Mesenchymal stem cell (in vitro differentiated cells and primary cell): ENCODE measurements at regions not wholly inside any gene's neighbourhood (a gene's known extent, or its start where the extent isn't known, plus 50 kb on each side); places are given as distances from the start of the nearest gene placed in this dataset.

Experiments
- DNase-seq: peaks from one replicate; pipeline ENCODE4 v3.0.0-alpha.2; 2013
- H2AFZ ChIP-seq: one replicate; pipeline ENCODE4 v1.6.1; 2013; ENCODE audit warnings: low read depth, mild to moderate bottlenecking, control low read depth, inconsistent platforms, low read length, moderate library complexity
- H2AK5ac ChIP-seq: 2 replicates; pipeline ENCODE4 v1.6.1; 2013; ENCODE audit warnings: low read length, moderate library complexity, mild to moderate bottlenecking, inconsistent platforms; ENCODE audit not compliant: severe bottlenecking
- H2BK120ac ChIP-seq: one replicate; pipeline ENCODE4 v1.6.1; 2013; ENCODE audit warnings: low read depth, mild to moderate bottlenecking, inconsistent platforms, low read length, moderate library complexity
- H2BK12ac ChIP-seq, 2 experiments: one replicate each; pipeline ENCODE4 v1.6.1; 2013; ENCODE audit warnings: inconsistent platforms in 2 of 2, low read length in 2 of 2, mild to moderate bottlenecking in 2 of 2, moderate library complexity in 2 of 2, control low read depth in 1 of 2
- H2BK15ac ChIP-seq: one replicate; pipeline ENCODE4 v1.6.1; 2013; ENCODE audit warnings: mild to moderate bottlenecking, low read depth, inconsistent platforms; ENCODE audit not compliant: poor library complexity, severe bottlenecking
- H2BK5ac ChIP-seq: 2 replicates; pipeline ENCODE4 v1.6.1; 2013; ENCODE audit warnings: low read depth, mild to moderate bottlenecking, low read length, control low read depth, inconsistent platforms; ENCODE audit not compliant: poor library complexity, severe bottlenecking
- H3K14ac ChIP-seq, 2 experiments: one replicate each; pipeline ENCODE4 v1.6.1; 2013; ENCODE audit warnings: inconsistent platforms in 2 of 2, low read length in 2 of 2, control low read depth in 1 of 2, mild to moderate bottlenecking in 1 of 2, moderate library complexity in 1 of 2
- H3K18ac ChIP-seq, 2 experiments: one replicate each; pipeline ENCODE4 v1.6.1; 2013; ENCODE audit warnings: inconsistent platforms in 2 of 2, low read length in 2 of 2, control low read depth in 1 of 2, low read depth in 1 of 2, mild to moderate bottlenecking in 1 of 2
- H3K23ac ChIP-seq, 2 experiments: one replicate each; pipeline ENCODE4 v1.6.1; 2013; ENCODE audit warnings: inconsistent platforms in 2 of 2, low read length in 2 of 2, mild to moderate bottlenecking in 2 of 2, moderate library complexity in 2 of 2, control low read depth in 1 of 2
- H3K27ac ChIP-seq: 2 replicates; pipeline ENCODE4 v1.5.1; 2013; ENCODE audit warnings: mild to moderate bottlenecking, moderate library complexity, low read length, control low read depth, inconsistent platforms; ENCODE audit not compliant: poor library complexity, severe bottlenecking
- H3K27me3 ChIP-seq, 2 experiments: 2 replicates each; pipeline versions ENCODE4 v1.6.1 to v1.7.0; 2013; ENCODE audit warnings: low read length in 2 of 2, mild to moderate bottlenecking in 2 of 2, moderate library complexity in 2 of 2, control low read depth in 1 of 2, inconsistent platforms in 1 of 2; ENCODE audit not compliant: control insufficient read depth in 1 of 2, insufficient read depth in 1 of 2
- H3K36me3 ChIP-seq, 2 experiments: 2 replicates each; pipeline versions ENCODE4 v1.6.1 to v1.7.0; 2013; ENCODE audit warnings: low read length in 2 of 2, control low read depth in 1 of 2, inconsistent platforms in 1 of 2, low read depth in 1 of 2, mild to moderate bottlenecking in 1 of 2; ENCODE audit not compliant: insufficient read depth in 2 of 2, control insufficient read depth in 1 of 2
- H3K4ac ChIP-seq, 2 experiments: one replicate each; pipeline ENCODE4 v1.6.1; 2013; ENCODE audit warnings: inconsistent platforms in 2 of 2, low read length in 2 of 2, mild to moderate bottlenecking in 2 of 2, moderate library complexity in 2 of 2, control low read depth in 1 of 2, low read depth in 1 of 2
- H3K4me1 ChIP-seq: 2 replicates; pipeline ENCODE4 v1.6.1; 2013; ENCODE audit warnings: low read depth, low read length, control low read depth; ENCODE audit not compliant: control insufficient read depth, insufficient read depth
- H3K4me2 ChIP-seq: 2 replicates; pipeline ENCODE4 v1.6.1; 2013; ENCODE audit warnings: low read length, mild to moderate bottlenecking, inconsistent platforms; ENCODE audit not compliant: poor library complexity, severe bottlenecking
- H3K4me3 ChIP-seq, 2 experiments: 2 replicates each; pipeline versions ENCODE4 v1.5.1 to v1.7.0; 2013; ENCODE audit warnings: low read length in 2 of 2, mild to moderate bottlenecking in 2 of 2, control low read depth in 1 of 2, low read depth in 1 of 2; ENCODE audit not compliant: insufficient read depth in 1 of 2
- H3K79me1 ChIP-seq: replicated peaks from 2 replicates; pipeline ENCODE4 v1.6.1; 2013; ENCODE audit warnings: mild to moderate bottlenecking, control low read depth, low read length, inconsistent platforms; ENCODE audit not compliant: poor library complexity, severe bottlenecking
- H3K9ac ChIP-seq: 2 replicates; pipeline ENCODE4 v1.7.0; 2013; ENCODE audit warnings: mild to moderate bottlenecking, low read length, moderate library complexity
- H3K9me3 ChIP-seq: 2 replicates; pipeline ENCODE4 v1.7.0; 2013; ENCODE audit warnings: mild to moderate bottlenecking, low read length; ENCODE audit not compliant: control insufficient read depth
- H4K8ac ChIP-seq: one replicate; pipeline ENCODE4 v1.6.1; 2013; ENCODE audit warnings: inconsistent platforms, mild to moderate bottlenecking, low read length, moderate library complexity
- H4K91ac ChIP-seq: one replicate; pipeline ENCODE4 v1.6.1; 2013; ENCODE audit warnings: mild to moderate bottlenecking, low read length, inconsistent platforms
- WGBS: methylation state at CpG from one replicate; pipeline ENCODE4 v1.1.7; 2013; ENCODE audit warnings: mixed read lengths; 5-methylcytosine and 5-hydroxymethylcytosine counted together

GRCh38 chr1:185532856-185533255 lies 201.3 kb upstream of the HMCN1 start:
- H2BK120ac ChIP-seq: no peak overlapping the region
- H3K27ac ChIP-seq: no peak overlapping the region
- DNase-seq: no peak
- H4K91ac ChIP-seq: no peak overlapping the region
- no peak overlapping the region for H3K4me3 ChIP-seq
- no peak overlapping the region for H2BK15ac ChIP-seq
- H3K18ac ChIP-seq: no peak overlapping the region
- H2AK5ac ChIP-seq: no peak overlapping the region
- no peaks in the 10 kb centered on the region for H3K79me1 ChIP-seq
- no peaks in the 10 kb centered on the region for H3K4me1 ChIP-seq
- H4K8ac ChIP-seq: no peak overlapping the region
- H2BK12ac ChIP-seq: no peak overlapping the region
- no peak overlapping the region for H2BK5ac ChIP-seq
- no peak overlapping the region for H2AFZ ChIP-seq
- peaks cover 0 to 4% of the 10 kb centered on the region in 2 experiments for H3K27me3 ChIP-seq
- no peaks in the 10 kb centered on the region for H3K36me3 ChIP-seq
- H3K23ac ChIP-seq: no peak overlapping the region
- H3K4ac ChIP-seq: no peak overlapping the region
- H3K4me2 ChIP-seq: no peak overlapping the region
- no peaks in the 10 kb centered on the region for H3K9me3 ChIP-seq
- no peak overlapping the region for H3K9ac ChIP-seq
- no peak overlapping the region for H3K14ac ChIP-seq

- Histone ChIP-seq H4K8ac (no peak overlapping the region), H3K27ac (no peak overlapping the region), H2AK5ac (no peak overlapping the region), H3K4me2 (no peak overlapping the region), H3K9me3 (no peaks in the 10 kb centered on the region), H2BK15ac (no peak overlapping the region), H3K23ac (no peak overlapping the region), H3K18ac (no peak overlapping the region), H3K9ac (no peak overlapping the region), H2BK12ac (no peak overlapping the region), H3K4me1 (no peaks in the 10 kb centered on the region), H3K36me3 (no peaks in the 10 kb centered on the region), H3K4ac (no peak overlapping the region), H2BK5ac (no peak overlapping the region), H3K4me3 (no peak overlapping the region), H3K79me1 (no peaks in the 10 kb centered on the region), H4K91ac (no peak overlapping the region), H2AFZ (no peak overlapping the region), H3K14ac (no peak overlapping the region), H2BK120ac (no peak overlapping the region), H3K27me3 (no peaks in the 10 kb centered on the region)
- 87% methylated on average over 4 of the region's 4 CpGs for WGBS
- DNase-seq: no peak
Measured at GRCh38 chr1:185531838-185532237, 202.4 kb upstream of the HMCN1 start.

- H2BK5ac ChIP-seq: no peak overlapping the region
- H3K18ac ChIP-seq: no peak overlapping the region
- H2AK5ac ChIP-seq: no peak overlapping the region
- no peak overlapping the region for H4K8ac ChIP-seq
- no peak overlapping the region for H2BK15ac ChIP-seq
- H3K9me3 ChIP-seq: no peaks in the 10 kb centered on the region
- H3K4me3 ChIP-seq: no peak overlapping the region
- H3K4me1 ChIP-seq: no peaks in the 10 kb centered on the region
- H4K91ac ChIP-seq: no peak overlapping the region
- no peak overlapping the region for H3K4me2 ChIP-seq
- H2BK12ac ChIP-seq: no peak overlapping the region
- H3K9ac ChIP-seq: no peak overlapping the region
- no peak overlapping the region for H3K27ac ChIP-seq
- H3K27me3 ChIP-seq: no peaks in the 10 kb centered on the region
- H3K79me1 ChIP-seq: no peaks in the 10 kb centered on the region
- H2BK120ac ChIP-seq: no peak overlapping the region
- no peaks in the 10 kb centered on the region for H3K36me3 ChIP-seq
- WGBS: 94% methylated on average over 3 of the region's 3 CpGs
- no peak overlapping the region for H3K23ac ChIP-seq
- no peak overlapping the region for H2AFZ ChIP-seq
- H3K4ac ChIP-seq: no peak overlapping the region
- no peak overlapping the region for H3K14ac ChIP-seq
- DNase-seq: no peak
Measured at GRCh38 chr1:185530215-185530614, 204.0 kb upstream of the HMCN1 start.

- Histone ChIP-seq H2AK5ac (no peak overlapping the region), H3K9me3 (no peaks in the 10 kb centered on the region), H4K8ac (no peak overlapping the region), H3K4ac (no peak overlapping the region), H3K23ac (no peak overlapping the region), H3K18ac (no peak overlapping the region), H3K4me1 (no peaks in the 10 kb centered on the region), H3K27me3 (no peaks in the 10 kb centered on the region), H3K4me2 (no peak overlapping the region), H3K27ac (no peak overlapping the region), H3K36me3 (no peaks in the 10 kb centered on the region), H3K9ac (no peak overlapping the region), H2AFZ (no peak overlapping the region), H2BK12ac (no peak overlapping the region), H3K4me3 (no peak overlapping the region), H2BK120ac (no peak overlapping the region), H2BK5ac (no peak overlapping the region), H3K79me1 (no peaks in the 10 kb centered on the region), H2BK15ac (no peak overlapping the region), H3K14ac (no peak overlapping the region), H4K91ac (no peak overlapping the region)
- 100% methylated on average over 2 of the region's 3 CpGs for WGBS
- no peak for DNase-seq
Measured at GRCh38 chr1:185529673-185530072, 204.5 kb upstream of the HMCN1 start.
